ENCODE measurements at regions not wholly inside any gene's neighbourhood (a gene's known extent, or its start where the extent isn't known, plus 50 kb on each side); places are given as distances from the start of the nearest gene placed in this dataset.
"Not testable (repeated sequence)": the region's sequence is repeated elsewhere in the genome, so short reads cannot be mapped to it uniquely, and the experiment has no call there.

GRCh38 chr7:115789473-115789872, 241.1 kb downstream of the TFEC start:
- not testable (repeated sequence) for TF ChIP-seq CTCF, POLR2A (IDR thresholded peaks at IDR 0.05)

All from esophagus squamous epithelium (tissue), 4 donors.